ENCODE measurements at regions not wholly inside any gene's neighbourhood (a gene's known extent, or its start where the extent isn't known, plus 50 kb on each side); places are given as distances from the start of the nearest gene placed in this dataset.

DNA sequence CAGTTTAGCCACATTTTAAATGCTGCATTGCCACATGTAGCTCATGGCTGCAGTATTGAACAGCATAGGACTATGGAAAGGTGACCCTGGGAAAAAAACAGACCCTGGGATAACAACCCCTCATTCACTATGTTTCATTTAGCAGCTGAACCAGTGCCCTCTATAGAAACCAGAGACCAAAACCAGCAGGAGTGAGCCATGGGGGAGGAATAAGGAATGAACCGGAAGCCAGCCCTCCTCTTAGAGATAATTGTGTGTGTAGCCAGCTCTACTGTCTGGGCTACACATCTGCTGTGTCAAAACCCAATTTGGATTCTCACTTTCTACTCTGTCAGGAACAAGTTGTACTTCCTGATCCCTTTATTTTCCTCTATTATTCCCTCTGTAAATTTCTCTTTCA is 158.5 kb upstream of the S100G start:
- DNase-seq (ENCODE audit: low read depth in 2 of 2) = no peak

DNA sequence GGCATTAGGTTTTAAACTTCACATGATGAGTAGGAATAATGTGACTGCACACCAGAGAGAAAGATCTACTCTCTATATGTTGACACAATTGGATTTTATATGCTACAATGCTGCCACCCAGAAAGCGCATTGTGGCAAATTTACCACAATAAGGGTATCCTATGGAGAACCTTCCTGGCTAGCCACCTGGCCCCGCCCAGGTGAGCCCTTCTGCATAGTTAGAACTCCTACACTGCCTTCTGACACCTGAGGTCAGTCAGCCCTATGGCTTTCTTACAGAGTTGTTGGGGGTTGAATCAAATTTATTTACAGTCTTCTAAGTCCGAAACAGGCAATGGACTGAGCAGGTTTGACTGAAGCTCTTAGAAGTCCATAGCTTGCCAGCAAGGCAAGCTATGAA is 153.8 kb upstream of the S100G start:
- no peak for DNase-seq (ENCODE audit: low read depth in 2 of 2)

DNA sequence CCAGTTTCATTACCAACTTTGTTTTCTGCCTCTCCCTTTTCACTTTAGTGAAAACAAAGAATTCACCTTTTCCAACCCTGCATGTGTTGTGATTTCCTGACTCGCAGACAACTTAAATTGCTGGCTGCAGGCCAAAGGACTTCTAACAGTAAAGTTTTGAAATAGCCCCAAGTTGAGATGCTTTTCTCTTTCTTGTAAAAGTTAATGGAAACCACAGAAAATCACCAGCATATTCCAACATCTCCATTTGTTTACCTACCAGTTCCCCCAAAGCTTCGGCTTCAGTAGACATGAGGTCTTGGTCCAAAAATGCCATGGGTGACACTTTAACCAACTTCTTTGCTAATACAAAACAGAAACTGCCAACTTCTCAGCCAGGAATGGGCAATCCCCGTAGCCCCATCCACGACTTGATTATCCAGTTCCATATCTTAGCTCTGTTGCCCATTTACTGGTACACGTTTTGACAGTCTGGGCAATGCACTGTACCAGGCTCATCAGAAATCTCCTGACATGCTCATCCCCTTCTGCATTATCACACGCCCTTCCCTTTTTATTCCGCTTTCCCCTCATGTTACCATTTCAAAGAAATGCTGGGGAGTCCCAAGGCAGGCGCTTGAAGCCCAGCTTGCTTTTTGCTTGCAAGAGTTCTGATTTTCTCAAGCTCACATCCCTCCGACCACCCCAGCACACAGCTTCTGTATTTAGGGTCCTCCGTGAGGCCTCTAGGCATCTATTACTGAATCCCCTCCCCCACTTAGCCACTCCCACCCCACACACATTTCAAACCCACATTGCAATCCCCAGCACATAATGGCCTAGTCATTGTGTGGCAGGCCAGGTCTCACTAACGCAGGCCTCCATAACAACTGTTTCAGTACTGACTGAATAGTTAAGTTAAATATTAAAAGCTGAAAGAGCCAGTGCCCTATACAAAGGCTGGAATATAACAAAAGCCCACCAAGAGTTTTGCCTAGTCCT is 137.9 kb upstream of the S100G start:
- no peak for DNase-seq (ENCODE audit: low read depth in 2 of 2)

- DNase-seq (ENCODE audit: low read depth in 2 of 2) = no peak
These were observed 133.6 kb upstream of the S100G start for GRCh38 chrX:16516232-16516876.

GRCh38 chrX:16517039-16517605 is 132.8 kb upstream of the S100G start:
- DNase-seq (ENCODE audit: low read depth in 2 of 2) = no peak

DNA sequence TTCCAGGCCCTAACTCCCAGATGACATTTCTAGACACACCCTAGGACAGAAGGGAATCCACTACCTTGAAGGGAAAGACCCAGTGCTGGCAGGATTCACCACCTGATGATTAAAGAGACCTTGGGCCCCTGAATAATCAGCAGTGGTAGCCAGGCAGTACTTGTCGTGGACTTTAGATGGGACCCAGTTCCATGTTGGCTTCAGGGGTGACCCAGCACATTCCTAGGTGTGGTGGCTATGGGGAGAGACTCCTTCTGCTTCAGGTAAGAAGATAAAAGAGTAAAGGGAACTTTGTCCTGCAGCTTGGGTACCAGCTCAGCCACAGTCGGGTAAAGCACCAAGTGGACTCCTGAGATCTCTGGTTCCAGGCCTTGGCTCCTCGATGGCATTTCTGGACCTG is 131.8 kb upstream of the S100G start:
- DNase-seq (ENCODE audit: low read depth in 2 of 2) = no peak

DNA sequence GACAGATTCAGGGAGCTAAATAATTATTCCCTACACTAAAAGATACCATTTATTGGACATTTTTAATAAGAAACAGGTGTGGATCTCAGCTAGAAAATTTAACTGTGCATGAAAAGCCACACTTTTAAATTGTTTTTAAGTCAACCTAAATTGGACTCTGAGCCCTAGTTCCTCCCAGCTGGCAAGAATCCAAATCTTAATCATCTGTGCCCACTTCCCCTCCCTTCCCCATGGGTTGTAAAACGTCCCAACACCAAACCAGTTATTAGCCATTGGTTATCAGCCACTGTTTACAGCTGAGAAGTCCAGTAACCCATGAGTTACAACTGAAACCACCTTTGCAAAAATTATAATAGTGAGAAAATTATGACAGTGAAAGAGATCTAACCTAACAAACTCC is 125.6 kb upstream of the S100G start:
- DNase-seq (ENCODE audit: low read depth in 2 of 2) = no peak

- DNase-seq (ENCODE audit: low read depth in 2 of 2) = no peak
These were observed 124.0 kb upstream of the S100G start for GRCh38 chrX:16526003-16526402.

- DNase-seq (ENCODE audit: low read depth in 2 of 2) = no peak
These were observed 121.3 kb upstream of the S100G start for GRCh38 chrX:16528620-16529019.
